ENCODE measurements at regions not wholly inside any gene's neighbourhood (a gene's known extent, or its start where the extent isn't known, plus 50 kb on each side); places are given as distances from the start of the nearest gene placed in this dataset.

DNA sequence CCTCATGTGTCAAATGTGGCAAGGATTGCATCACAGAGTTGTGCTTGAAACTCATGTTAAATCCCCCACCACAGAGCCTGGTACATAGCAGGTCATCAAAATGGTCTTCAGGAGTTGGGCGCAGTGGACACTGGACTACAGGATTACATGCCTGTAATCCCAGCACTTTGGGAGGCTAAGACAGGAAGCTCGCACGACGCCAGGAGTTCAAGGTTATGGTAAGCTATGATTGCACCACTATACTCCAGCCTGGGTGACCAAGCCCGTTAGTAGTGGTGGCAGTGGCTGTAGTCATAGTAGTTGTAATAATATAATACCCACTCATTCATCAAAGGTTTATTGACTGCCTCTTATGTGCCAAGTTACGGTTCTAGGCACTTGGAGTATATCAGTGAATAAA lies 123.4 kb upstream of the IRF2BP2 start:
- TF ChIP-seq, protein P1, sequence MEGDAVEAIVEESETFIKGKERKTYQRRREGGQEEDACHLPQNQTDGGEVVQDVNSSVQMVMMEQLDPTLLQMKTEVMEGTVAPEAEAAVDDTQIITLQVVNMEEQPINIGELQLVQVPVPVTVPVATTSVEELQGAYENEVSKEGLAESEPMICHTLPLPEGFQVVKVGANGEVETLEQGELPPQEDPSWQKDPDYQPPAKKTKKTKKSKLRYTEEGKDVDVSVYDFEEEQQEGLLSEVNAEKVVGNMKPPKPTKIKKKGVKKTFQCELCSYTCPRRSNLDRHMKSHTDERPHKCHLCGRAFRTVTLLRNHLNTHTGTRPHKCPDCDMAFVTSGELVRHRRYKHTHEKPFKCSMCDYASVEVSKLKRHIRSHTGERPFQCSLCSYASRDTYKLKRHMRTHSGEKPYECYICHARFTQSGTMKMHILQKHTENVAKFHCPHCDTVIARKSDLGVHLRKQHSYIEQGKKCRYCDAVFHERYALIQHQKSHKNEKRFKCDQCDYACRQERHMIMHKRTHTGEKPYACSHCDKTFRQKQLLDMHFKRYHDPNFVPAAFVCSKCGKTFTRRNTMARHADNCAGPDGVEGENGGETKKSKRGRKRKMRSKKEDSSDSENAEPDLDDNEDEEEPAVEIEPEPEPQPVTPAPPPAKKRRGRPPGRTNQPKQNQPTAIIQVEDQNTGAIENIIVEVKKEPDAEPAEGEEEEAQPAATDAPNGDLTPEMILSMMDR (IDR thresholded peaks at IDR 0.05): no peak
- no peak for TF ChIP-seq POLR2A (IDR thresholded peaks at IDR 0.05)
- no peak for TF ChIP-seq POLR2AphosphoS5 (IDR thresholded peaks at IDR 0.05)
- TF ChIP-seq EP300 (IDR thresholded peaks at IDR 0.05): no peak
